ENCODE measurements at regions not wholly inside any gene's neighbourhood (a gene's known extent, or its start where the extent isn't known, plus 50 kb on each side); places are given as distances from the start of the nearest gene placed in this dataset.

GRCh38 chr3:177749836-177750235, 552.6 kb upstream of the TBL1XR1 start:
- TF ChIP-seq, protein P1, sequence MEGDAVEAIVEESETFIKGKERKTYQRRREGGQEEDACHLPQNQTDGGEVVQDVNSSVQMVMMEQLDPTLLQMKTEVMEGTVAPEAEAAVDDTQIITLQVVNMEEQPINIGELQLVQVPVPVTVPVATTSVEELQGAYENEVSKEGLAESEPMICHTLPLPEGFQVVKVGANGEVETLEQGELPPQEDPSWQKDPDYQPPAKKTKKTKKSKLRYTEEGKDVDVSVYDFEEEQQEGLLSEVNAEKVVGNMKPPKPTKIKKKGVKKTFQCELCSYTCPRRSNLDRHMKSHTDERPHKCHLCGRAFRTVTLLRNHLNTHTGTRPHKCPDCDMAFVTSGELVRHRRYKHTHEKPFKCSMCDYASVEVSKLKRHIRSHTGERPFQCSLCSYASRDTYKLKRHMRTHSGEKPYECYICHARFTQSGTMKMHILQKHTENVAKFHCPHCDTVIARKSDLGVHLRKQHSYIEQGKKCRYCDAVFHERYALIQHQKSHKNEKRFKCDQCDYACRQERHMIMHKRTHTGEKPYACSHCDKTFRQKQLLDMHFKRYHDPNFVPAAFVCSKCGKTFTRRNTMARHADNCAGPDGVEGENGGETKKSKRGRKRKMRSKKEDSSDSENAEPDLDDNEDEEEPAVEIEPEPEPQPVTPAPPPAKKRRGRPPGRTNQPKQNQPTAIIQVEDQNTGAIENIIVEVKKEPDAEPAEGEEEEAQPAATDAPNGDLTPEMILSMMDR (IDR thresholded peaks at IDR 0.05 in 8 of 11, conservative IDR thresholded peaks at IDR 0.05 in 3 of 11) = no peak
- TF ChIP-seq POLR2A (IDR thresholded peaks at IDR 0.05) = no peak

Measured in spleen (tissue), 7 donors.